GM18508 (cell line): ENCODE measurements at regions not wholly inside any gene's neighbourhood (a gene's known extent, or its start where the extent isn't known, plus 50 kb on each side); places are given as distances from the start of the nearest gene placed in this dataset.
A peak's percentile ranks its signal among the peaks of the same experiment; 100 is the strongest.

Experiments
- ATAC-seq: cut with Tn5 transposase; IDR thresholded peaks from one replicate; pipeline ENCODE4 v1.9.1; 2021; ENCODE audit warnings: moderate number of reproducible peaks; ENCODE audit not compliant: insufficient read depth, unreplicated experiment

- ATAC-seq: no peak
Observed at GRCh38 chr6:90406957-90407356, 110.3 kb upstream of the BACH2 start.

GRCh38 chr6:90406142-90406794 is 109.6 kb upstream of the BACH2 start:
- ATAC-seq: no peak

GRCh38 chr6:90403489-90404381 is 107.1 kb upstream of the BACH2 start:
- ATAC-seq: no peak

- no peak for ATAC-seq
Observed at GRCh38 chr6:90402831-90403192, 106.2 kb upstream of the BACH2 start.

GRCh38 chr6:90401933-90402830 is 105.5 kb upstream of the BACH2 start:
- no peak for ATAC-seq

- ATAC-seq: no peak
Observed at GRCh38 chr6:90399970-90400369, 103.3 kb upstream of the BACH2 start.

DNA sequence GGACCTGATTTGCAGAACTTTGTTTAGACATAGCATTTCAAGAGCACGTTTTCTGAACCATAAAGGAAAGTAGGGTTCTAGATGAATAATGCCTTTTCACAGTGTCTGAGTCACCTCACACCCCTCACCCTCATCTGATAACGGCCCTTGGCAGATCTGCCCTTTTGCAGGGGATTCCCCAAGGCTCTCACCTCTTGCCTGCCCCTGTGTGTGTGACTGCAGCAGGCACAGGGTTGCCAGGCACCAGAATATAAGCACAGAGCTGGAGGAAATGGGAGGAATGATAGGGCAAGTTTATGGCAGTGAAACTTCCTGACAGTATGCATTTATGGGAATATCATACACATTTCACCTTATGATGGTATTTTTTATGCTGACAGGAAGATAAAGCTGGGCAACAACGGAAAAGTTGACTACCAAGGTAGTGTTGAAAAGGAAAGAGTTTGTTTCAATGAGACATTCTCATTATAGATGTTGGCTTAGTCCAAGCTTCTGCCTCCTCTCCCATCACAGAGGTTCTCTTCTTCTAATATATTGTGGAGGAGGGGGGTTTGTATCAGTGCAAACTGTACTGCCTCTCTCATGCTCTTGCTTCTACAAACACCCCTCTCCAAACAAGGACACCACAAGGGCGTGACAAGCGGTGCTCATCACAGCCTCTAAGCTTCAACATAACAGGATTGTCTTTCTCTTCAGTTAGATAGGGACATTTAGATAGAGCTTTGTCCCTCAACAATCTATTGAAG is 101.5 kb upstream of the BACH2 start:
- peak; percentile 59 for ATAC-seq

- ATAC-seq: no peak
Observed at GRCh38 chr6:90397047-90397446, 100.4 kb upstream of the BACH2 start.

GRCh38 chr6:90393232-90393884 is 96.7 kb upstream of the BACH2 start:
- peak; percentile 49 for ATAC-seq

- no peak for ATAC-seq
Observed at GRCh38 chr6:90390379-90390778, 93.7 kb upstream of the BACH2 start.

- no peak for ATAC-seq
Observed at GRCh38 chr6:90388395-90388794, 91.8 kb upstream of the BACH2 start.

DNA sequence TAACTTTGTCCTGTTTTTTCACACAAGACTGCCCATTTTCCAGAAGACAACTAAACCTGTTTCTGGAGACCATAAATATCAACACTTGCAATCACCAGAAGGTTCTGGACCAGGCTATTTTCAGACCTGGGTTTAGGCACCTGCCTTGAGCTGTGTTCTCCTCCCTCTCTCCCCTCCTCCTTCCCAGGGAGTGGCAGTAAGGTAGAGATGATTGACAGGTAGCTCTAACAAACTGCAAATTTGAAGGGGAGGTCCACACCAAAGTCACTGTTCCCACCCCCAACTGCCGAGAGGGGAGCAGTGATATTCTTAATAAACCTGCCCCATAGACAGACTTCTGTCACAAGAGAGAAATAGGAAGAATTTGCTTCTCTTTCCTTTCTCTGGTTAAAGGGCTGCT is 91.2 kb upstream of the BACH2 start:
- no peak for ATAC-seq

DNA sequence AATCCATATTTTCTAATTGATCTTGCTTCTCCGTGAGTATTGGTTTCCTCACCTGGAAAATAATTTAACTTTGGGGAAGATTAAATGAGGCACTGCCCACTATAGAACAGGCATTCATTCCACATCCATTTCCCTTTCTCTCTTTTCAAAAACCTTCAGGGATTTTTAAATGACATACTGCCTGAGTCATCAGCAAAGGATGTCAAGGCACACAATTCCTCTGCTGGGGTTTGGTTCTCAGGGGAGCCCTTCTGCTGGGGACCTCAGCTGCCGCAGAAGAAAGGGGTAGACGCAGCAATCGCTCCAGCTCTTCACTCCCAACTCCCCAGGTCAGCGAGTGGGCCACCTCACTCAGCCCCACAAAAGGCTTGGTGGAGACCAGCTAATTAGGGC is 90.7 kb upstream of the BACH2 start:
- no peak for ATAC-seq

- no peak for ATAC-seq
Observed at GRCh38 chr6:90386399-90387382, 90.0 kb upstream of the BACH2 start.

DNA sequence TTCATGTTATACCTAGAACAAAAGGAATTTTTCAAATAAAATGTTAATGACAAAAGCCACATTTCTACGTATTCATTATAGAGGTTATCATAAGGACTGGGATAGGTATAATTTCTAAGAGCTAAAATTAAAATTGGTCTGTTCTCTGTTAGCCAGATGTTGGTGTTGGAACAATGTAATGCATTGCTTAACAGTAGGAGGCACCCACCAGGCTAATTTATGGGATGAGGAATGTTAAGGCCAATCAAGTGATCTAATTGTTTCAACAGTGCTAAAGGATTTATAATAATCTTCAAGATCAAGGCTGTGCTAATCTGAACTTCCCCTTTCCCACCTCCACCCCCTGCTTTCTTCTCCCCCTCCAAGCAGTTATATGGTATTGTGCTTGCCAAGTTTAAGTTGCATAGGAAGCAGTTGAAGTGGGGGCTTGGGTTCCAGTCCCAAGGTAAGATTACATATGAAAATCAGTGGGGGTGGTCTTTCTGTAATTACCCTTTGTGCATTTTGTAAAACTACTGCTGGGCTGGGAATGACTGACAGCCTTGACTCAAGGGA is 89.2 kb upstream of the BACH2 start:
- ATAC-seq: no peak

- ATAC-seq: no peak
Observed at GRCh38 chr6:90384720-90385119, 88.1 kb upstream of the BACH2 start.

- peak; percentile 78 for ATAC-seq
Observed at GRCh38 chr6:90383196-90383822, 86.7 kb upstream of the BACH2 start.

DNA sequence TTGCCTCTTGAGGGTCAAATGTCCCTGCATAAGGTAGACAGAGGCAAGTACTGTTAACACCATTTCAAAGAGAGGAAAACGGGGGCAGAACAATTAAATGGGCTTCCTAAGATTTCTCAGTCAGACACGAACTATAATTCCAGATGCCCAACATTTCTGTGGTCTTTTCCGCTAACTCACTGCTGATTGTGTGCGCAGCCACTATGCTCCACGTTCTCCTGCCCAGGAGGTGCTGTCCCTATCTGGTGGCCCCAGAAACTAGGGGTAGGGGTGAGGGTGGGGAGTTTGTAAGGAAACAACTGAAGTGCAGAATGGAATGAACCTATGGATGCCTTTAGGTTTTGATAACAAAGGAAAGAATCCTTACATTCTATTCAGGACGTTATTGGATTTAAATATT is 86.1 kb upstream of the BACH2 start:
- ATAC-seq: no peak
